Body of pancreas (tissue), 4 donors: ENCODE measurements at regions not wholly inside any gene's neighbourhood (a gene's known extent, or its start where the extent isn't known, plus 50 kb on each side); places are given as distances from the start of the nearest gene placed in this dataset.

ENCODE experiments used
- ATAC-seq: fragments of 150-250 bp; one replicate; pipeline ENCODE4 v1.9.1; 2016
- DNase-seq, 4 donors: peaks; one replicate each; pipeline ENCODE4 v3.0.0-alpha.2; 2019
- H3K27ac ChIP-seq, 4 donors: fragments of 200-600 bp; sonication (generic); 1 replicate in 3 of 4; 2 replicates in 1 of 4; pipeline versions ENCODE4 v1.5.1 to v1.6.1; 2016 to 2019; ENCODE audit warnings: mild to moderate bottlenecking in 1 of 4, mixed read lengths in 1 of 4, moderate library complexity in 1 of 4
- H3K27me3 ChIP-seq, 2 donors: fragments of 200-600 bp; sonication (generic); one replicate each; pipeline ENCODE4 v1.6.0; 2016; ENCODE audit warnings: mild to moderate bottlenecking in 1 of 2
- H3K36me3 ChIP-seq, 2 donors: fragments of 200-600 bp; sonication (generic); replicated peaks in 1 of 2; 2 replicates each; pipeline ENCODE4 v1.5.1; 2016; ENCODE audit warnings: low read depth in 2 of 2; ENCODE audit not compliant: insufficient read depth in 1 of 2
- H3K4me1 ChIP-seq: fragments of 200-600 bp; sonication (generic); one replicate; pipeline ENCODE4 v1.6.0; 2016
- H3K4me3 ChIP-seq, 2 donors: fragments of 200-600 bp; sonication (generic); 1 replicate in 1 of 2; 2 replicates in 1 of 2; pipeline ENCODE4 v1.5.1; 2016 to 2019
- H3K9me3 ChIP-seq, 3 donors: fragments of 200-600 bp; sonication (generic); 1 replicate in 2 of 3; 2 replicates in 1 of 3; pipeline ENCODE4 v1.5.1; 2016
- CTCF ChIP-seq, 7 experiments: fragments of 450-650 bp in 4 of 7; fragments of 200-600 bp in 3 of 7; sonication (generic) in 3 of 7; IDR thresholded peaks; one replicate each; pipeline ENCODE4 v1.5.1; 2016 to 2019; ENCODE audit warnings: antibody characterized with exemption in 7 of 7
- POLR2A ChIP-seq, 3 donors: fragments of 450-650 bp; IDR thresholded peaks; one replicate each; pipeline ENCODE4 v1.6.1; 2016; ENCODE audit warnings: antibody characterized with exemption in 3 of 3, mild to moderate bottlenecking in 2 of 3
- WGBS, 2 donors: methylation state at CpG; one replicate each; pipeline ENCODE4 v1.1.5; 2017; 5-methylcytosine and 5-hydroxymethylcytosine counted together
- intact Hi-C: fragments of 100-400 bp; cut with DNase I; formaldehyde crosslinking; loops from one replicate; pipeline ENCODE4 v1.15.1; 2023

GRCh38 chr15:36251450-36251849 lies 328.0 kb upstream of the CDIN1 start:
- intact Hi-C loops = no loop called here
- no peak for ATAC-seq
- H3K36me3 ChIP-seq = no peaks in the 10 kb centered on the region
- no peak for DNase-seq
- H3K9me3 ChIP-seq = no peaks in the 10 kb centered on the region
- H3K4me3 ChIP-seq = no peak overlapping the region
- H3K27me3 ChIP-seq = no peaks in the 10 kb centered on the region
- TF ChIP-seq CTCF (IDR thresholded peaks at IDR 0.05) (no peak), POLR2A (IDR thresholded peaks at IDR 0.05) (no peak)
- H3K4me1 ChIP-seq = no peaks in the 10 kb centered on the region
- WGBS, 2 donors = 71 to 79% methylated on average over 1 of the region's 1 CpG
- H3K27ac ChIP-seq = no peak overlapping the region

GRCh38 chr15:36252146-36252711 lies 327.2 kb upstream of the CDIN1 start:
- ATAC-seq = no peak

GRCh38 chr15:36254426-36254825 lies 325.0 kb upstream of the CDIN1 start:
- no peaks in the 10 kb centered on the region for H3K36me3 ChIP-seq

More at GRCh38 chr15:36252146-36252711, 327.2 kb upstream of the CDIN1 start:
- TF ChIP-seq POLR2A (IDR thresholded peaks at IDR 0.05) = no peak
- no peak for TF ChIP-seq CTCF (IDR thresholded peaks at IDR 0.05)
- Histone ChIP-seq H3K27ac (no peak overlapping the region), H3K4me3 (no peak overlapping the region), H3K36me3 (no peaks in the 10 kb centered on the region), H3K9me3 (no peaks in the 10 kb centered on the region), H3K4me1 (no peaks in the 10 kb centered on the region), H3K27me3 (no peaks in the 10 kb centered on the region)
- 77 to 85% methylated on average over 10 of the region's 10 CpGs for WGBS, 2 donors
- intact Hi-C loops = no loop called here
- no peak for DNase-seq

GRCh38 chr15:36256404-36256807 lies 323.0 kb upstream of the CDIN1 start:
- ATAC-seq (no peak), DNase-seq (no peak)
- H3K4me3 ChIP-seq = no peak overlapping the region
- 65 to 76% methylated on average over 1 of the region's 1 CpG for WGBS, 2 donors
- H3K27ac ChIP-seq = no peak overlapping the region
- TF ChIP-seq CTCF (IDR thresholded peaks at IDR 0.05) (no peak), POLR2A (IDR thresholded peaks at IDR 0.05) (no peak)
- intact Hi-C loops = no loop called here
- no peaks in the 10 kb centered on the region for H3K9me3 ChIP-seq
- no peaks in the 10 kb centered on the region for H3K27me3 ChIP-seq
- no peaks in the 10 kb centered on the region for H3K4me1 ChIP-seq
- H3K36me3 ChIP-seq = no peaks in the 10 kb centered on the region

More at GRCh38 chr15:36254426-36254825, 325.0 kb upstream of the CDIN1 start:
- Histone ChIP-seq H3K27ac (no peak overlapping the region), H3K27me3 (no peaks in the 10 kb centered on the region), H3K4me3 (no peak overlapping the region), H3K9me3 (no peaks in the 10 kb centered on the region), H3K4me1 (no peaks in the 10 kb centered on the region)
- no peak for TF ChIP-seq CTCF (IDR thresholded peaks at IDR 0.05)
- TF ChIP-seq POLR2A (IDR thresholded peaks at IDR 0.05) = no peak
- DNase-seq (no peak), ATAC-seq (no peak)
- intact Hi-C loops = no loop called here

- H3K4me3 ChIP-seq = no peak overlapping the region
Observed at GRCh38 chr15:36263666-36264065, 315.8 kb upstream of the CDIN1 start.

More at GRCh38 chr15:36263666-36264065, 315.8 kb upstream of the CDIN1 start:
- Histone ChIP-seq H3K36me3 (no peaks in the 10 kb centered on the region), H3K4me1 (no peaks in the 10 kb centered on the region), H3K27me3 (no peaks in the 10 kb centered on the region), H3K9me3 (no peaks in the 10 kb centered on the region), H3K27ac (no peak overlapping the region)
- intact Hi-C loops = no loop called here
- no peak for ATAC-seq
- DNase-seq = no peak
- 59 to 62% methylated on average over 2 of the region's 2 CpGs for WGBS, 2 donors
- no peak for TF ChIP-seq POLR2A (IDR thresholded peaks at IDR 0.05)
- TF ChIP-seq CTCF (IDR thresholded peaks at IDR 0.05) = no peak
